GM23338 (cell line): ENCODE measurements at regions not wholly inside any gene's neighbourhood (a gene's known extent, or its start where the extent isn't known, plus 50 kb on each side); places are given as distances from the start of the nearest gene placed in this dataset.

Experiments
- ATAC-seq: fragments of 200-7000 bp; cut with Tn5 transposase; 3 replicates; pipeline ENCODE4 v1.9.1; 2020
- DNase-seq: peaks from one replicate; pipeline ENCODE4 v3.0.0-alpha.2; 2015; ENCODE audit warnings: low spot score
- H2AFZ ChIP-seq: fragments of 200-600 bp; sonication (generic); 2 replicates; pipeline ENCODE4 v1.8.0; 2016; ENCODE audit warnings: antibody characterized with exemption, mild to moderate bottlenecking, moderate library complexity
- H3F3A ChIP-seq: fragments of 200-600 bp; sonication (generic); replicated peaks from 2 replicates; pipeline ENCODE4 v1.8.0; 2017; ENCODE audit warnings: antibody characterized with exemption, mixed run types, low read depth
- H3K27ac ChIP-seq: fragments of 200-600 bp; sonication (generic); 2 replicates; pipeline ENCODE4 v1.6.1; 2016; ENCODE audit warnings: low read depth
- H3K27me3 ChIP-seq: fragments of 200-600 bp; sonication (generic); 2 replicates; pipeline ENCODE4 v1.8.0; 2016; ENCODE audit warnings: mild to moderate bottlenecking, mixed run types, moderate library complexity; ENCODE audit not compliant: insufficient read depth
- H3K36me3 ChIP-seq: fragments of 200-600 bp; sonication (generic); 2 replicates; pipeline ENCODE4 v1.8.0; 2016; ENCODE audit warnings: mild to moderate bottlenecking; ENCODE audit not compliant: insufficient read depth
- H3K4me1 ChIP-seq: fragments of 200-600 bp; sonication (generic); 2 replicates; pipeline ENCODE4 v1.8.0; 2016; ENCODE audit warnings: mild to moderate bottlenecking, moderate library complexity; ENCODE audit not compliant: insufficient read depth
- H3K4me2 ChIP-seq: fragments of 200-600 bp; sonication (generic); 2 replicates; pipeline ENCODE4 v1.7.1; 2017; ENCODE audit warnings: mixed run types
- H3K4me3 ChIP-seq: fragments of 200-600 bp; sonication (generic); 2 replicates; pipeline ENCODE4 v1.6.1; 2016; ENCODE audit warnings: mixed run types
- H3K79me2 ChIP-seq: fragments of 200-600 bp; sonication (generic); replicated peaks from 2 replicates; pipeline ENCODE4 v1.8.0; 2017; ENCODE audit warnings: mild to moderate bottlenecking; ENCODE audit not compliant: insufficient read depth
- H3K9me2 ChIP-seq: fragments of 200-600 bp; sonication (generic); 2 replicates; pipeline ENCODE4 v1.8.0; 2017; ENCODE audit not compliant: insufficient read depth
- H4K20me1 ChIP-seq: fragments of 200-600 bp; sonication (generic); replicated peaks from 2 replicates; pipeline ENCODE4 v1.8.0; 2017; ENCODE audit warnings: mild to moderate bottlenecking; ENCODE audit not compliant: insufficient read depth
- H3K27ac Mint-ChIP-seq: 2 replicates; pipeline ENCODE4 v1.8.0; 2020; ENCODE audit warnings: inconsistent platforms, mild to moderate bottlenecking, moderate library complexity, mixed read lengths
- H3K27me3 Mint-ChIP-seq: 3 replicates; pipeline ENCODE4 v1.8.0; 2022; ENCODE audit warnings: low read depth, mild to moderate bottlenecking, moderate library complexity, mixed read lengths, inconsistent platforms; ENCODE audit not compliant: insufficient read depth, poor library complexity
- H3K36me3 Mint-ChIP-seq: 3 replicates; pipeline ENCODE4 v1.8.0; 2021; ENCODE audit warnings: low read depth, mild to moderate bottlenecking, inconsistent platforms, moderate library complexity, mixed read lengths
- H3K4me1 Mint-ChIP-seq: 3 replicates; pipeline ENCODE4 v1.8.0; 2020; ENCODE audit warnings: mild to moderate bottlenecking, inconsistent platforms, mixed read lengths
- H3K4me3 Mint-ChIP-seq: 3 replicates; pipeline ENCODE4 v1.8.0; 2021; ENCODE audit warnings: moderate library complexity, mild to moderate bottlenecking, inconsistent platforms, mixed read lengths
- H3K9me3 Mint-ChIP-seq: 3 replicates; pipeline ENCODE4 v1.8.0; 2020; ENCODE audit warnings: moderate library complexity, mild to moderate bottlenecking, inconsistent platforms, mixed read lengths
- CREB1 ChIP-seq: fragments of 250-450 bp; sonication (Bioruptor Pico); IDR thresholded peaks from 2 replicates; pipeline ENCODE4 v1.5.0; 2020; ENCODE audit warnings: low read depth, mild to moderate bottlenecking, moderate library complexity
- JUNB ChIP-seq: IDR thresholded peaks from one replicate; pipeline ENCODE4 v1.6.1; 2016; ENCODE audit warnings: antibody characterized with exemption; ENCODE audit not compliant: unreplicated experiment
- NANOG ChIP-seq: IDR thresholded peaks from 2 replicates; pipeline ENCODE4 v1.6.1; 2016; ENCODE audit warnings: antibody characterized with exemption, borderline replicate concordance
- POLR2AphosphoS5 ChIP-seq: IDR thresholded peaks from 2 replicates; pipeline ENCODE4 v1.6.1; 2016; ENCODE audit warnings: antibody characterized with exemption, low read depth
- ZNF114 ChIP-seq: fragments of 250-450 bp; sonication (Bioruptor Pico); IDR thresholded peaks from 2 replicates; pipeline ENCODE4 v1.5.0; 2020; ENCODE audit warnings: mild to moderate bottlenecking, moderate library complexity
- ZNF331 ChIP-seq: fragments of 250-450 bp; sonication (Bioruptor Pico); IDR thresholded peaks from 2 replicates; pipeline ENCODE4 v1.5.0; 2020; ENCODE audit warnings: low read depth, mild to moderate bottlenecking, moderate library complexity
- TF ChIP-seq, protein P1 (sequence below), 2 experiments: fragments of 200-600 bp in 1 of 2; sonication (generic) in 1 of 2; conservative IDR thresholded peaks; 2 replicates each; pipeline versions ENCODE4 v1.5.1 to v1.6.1; 2016 to 2017; ENCODE audit warnings: antibody characterized with exemption in 2 of 2, low read depth in 2 of 2, mild to moderate bottlenecking in 2 of 2, moderate library complexity in 1 of 2
- TF ChIP-seq, protein P2 (sequence below): IDR thresholded peaks from one replicate; pipeline ENCODE4 v1.6.1; 2018; ENCODE audit warnings: antibody characterized with exemption; ENCODE audit not compliant: unreplicated experiment

DNA sequence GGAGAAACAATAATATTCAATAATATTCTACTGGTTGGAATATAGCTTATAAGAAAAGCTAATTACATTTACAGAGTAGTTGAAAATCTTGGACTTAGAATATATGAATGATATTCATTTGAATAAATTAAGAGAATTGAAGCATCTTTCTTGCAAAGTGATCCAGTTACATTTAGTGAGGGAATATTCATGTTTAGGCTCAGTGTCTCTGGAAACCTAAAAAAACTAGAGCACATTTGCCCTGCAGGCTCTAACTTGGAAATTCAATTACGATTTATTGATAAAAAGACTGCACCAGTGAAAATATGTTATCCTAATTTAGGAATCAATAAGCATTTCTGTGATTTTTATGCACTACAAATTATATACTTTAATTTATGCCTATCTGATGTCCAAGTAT lies 58.3 kb upstream of the RAP1GDS1 start:
- Mint-ChIP-seq H3K27ac (no peak overlapping the region), H3K27me3 (no peaks in the 10 kb centered on the region), H3K36me3 (peaks cover 5% of the 10 kb centered on the region; the same call in 2 of the 3 replicates), H3K9me3 (peaks cover 16% of the 10 kb centered on the region), H3K4me1 (peaks cover 9% of the 10 kb centered on the region; the same call in 2 of the 3 replicates), H3K4me3 (no peak overlapping the region)
- ATAC-seq (no peak), DNase-seq (no peak)
- no peaks in the 10 kb centered on the region for H3K79me2 ChIP-seq
- H3K4me3 ChIP-seq = no peak overlapping the region
- H3K4me2 ChIP-seq = no peak overlapping the region
- H3K27me3 ChIP-seq = no peaks in the 10 kb centered on the region
- no peak overlapping the region for H2AFZ ChIP-seq
- no peaks in the 10 kb centered on the region for H4K20me1 ChIP-seq
- no peak for TF ChIP-seq ZNF331
- TF ChIP-seq POLR2AphosphoS5 = no peak
- TF ChIP-seq ZNF114 (CRISPR knock-in tag) = no peak
- TF ChIP-seq, protein P1, sequence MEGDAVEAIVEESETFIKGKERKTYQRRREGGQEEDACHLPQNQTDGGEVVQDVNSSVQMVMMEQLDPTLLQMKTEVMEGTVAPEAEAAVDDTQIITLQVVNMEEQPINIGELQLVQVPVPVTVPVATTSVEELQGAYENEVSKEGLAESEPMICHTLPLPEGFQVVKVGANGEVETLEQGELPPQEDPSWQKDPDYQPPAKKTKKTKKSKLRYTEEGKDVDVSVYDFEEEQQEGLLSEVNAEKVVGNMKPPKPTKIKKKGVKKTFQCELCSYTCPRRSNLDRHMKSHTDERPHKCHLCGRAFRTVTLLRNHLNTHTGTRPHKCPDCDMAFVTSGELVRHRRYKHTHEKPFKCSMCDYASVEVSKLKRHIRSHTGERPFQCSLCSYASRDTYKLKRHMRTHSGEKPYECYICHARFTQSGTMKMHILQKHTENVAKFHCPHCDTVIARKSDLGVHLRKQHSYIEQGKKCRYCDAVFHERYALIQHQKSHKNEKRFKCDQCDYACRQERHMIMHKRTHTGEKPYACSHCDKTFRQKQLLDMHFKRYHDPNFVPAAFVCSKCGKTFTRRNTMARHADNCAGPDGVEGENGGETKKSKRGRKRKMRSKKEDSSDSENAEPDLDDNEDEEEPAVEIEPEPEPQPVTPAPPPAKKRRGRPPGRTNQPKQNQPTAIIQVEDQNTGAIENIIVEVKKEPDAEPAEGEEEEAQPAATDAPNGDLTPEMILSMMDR (conservative IDR thresholded peaks at IDR 0.05; ENCODE audit: low read depth in 2 of 2) = no peak
- TF ChIP-seq, protein P2, sequence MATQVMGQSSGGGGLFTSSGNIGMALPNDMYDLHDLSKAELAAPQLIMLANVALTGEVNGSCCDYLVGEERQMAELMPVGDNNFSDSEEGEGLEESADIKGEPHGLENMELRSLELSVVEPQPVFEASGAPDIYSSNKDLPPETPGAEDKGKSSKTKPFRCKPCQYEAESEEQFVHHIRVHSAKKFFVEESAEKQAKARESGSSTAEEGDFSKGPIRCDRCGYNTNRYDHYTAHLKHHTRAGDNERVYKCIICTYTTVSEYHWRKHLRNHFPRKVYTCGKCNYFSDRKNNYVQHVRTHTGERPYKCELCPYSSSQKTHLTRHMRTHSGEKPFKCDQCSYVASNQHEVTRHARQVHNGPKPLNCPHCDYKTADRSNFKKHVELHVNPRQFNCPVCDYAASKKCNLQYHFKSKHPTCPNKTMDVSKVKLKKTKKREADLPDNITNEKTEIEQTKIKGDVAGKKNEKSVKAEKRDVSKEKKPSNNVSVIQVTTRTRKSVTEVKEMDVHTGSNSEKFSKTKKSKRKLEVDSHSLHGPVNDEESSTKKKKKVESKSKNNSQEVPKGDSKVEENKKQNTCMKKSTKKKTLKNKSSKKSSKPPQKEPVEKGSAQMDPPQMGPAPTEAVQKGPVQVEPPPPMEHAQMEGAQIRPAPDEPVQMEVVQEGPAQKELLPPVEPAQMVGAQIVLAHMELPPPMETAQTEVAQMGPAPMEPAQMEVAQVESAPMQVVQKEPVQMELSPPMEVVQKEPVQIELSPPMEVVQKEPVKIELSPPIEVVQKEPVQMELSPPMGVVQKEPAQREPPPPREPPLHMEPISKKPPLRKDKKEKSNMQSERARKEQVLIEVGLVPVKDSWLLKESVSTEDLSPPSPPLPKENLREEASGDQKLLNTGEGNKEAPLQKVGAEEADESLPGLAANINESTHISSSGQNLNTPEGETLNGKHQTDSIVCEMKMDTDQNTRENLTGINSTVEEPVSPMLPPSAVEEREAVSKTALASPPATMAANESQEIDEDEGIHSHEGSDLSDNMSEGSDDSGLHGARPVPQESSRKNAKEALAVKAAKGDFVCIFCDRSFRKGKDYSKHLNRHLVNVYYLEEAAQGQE = no peak
- TF ChIP-seq CREB1 (CRISPR knock-in tag) = no peak
- TF ChIP-seq JUNB = no peak
- peaks cover 12% of the 10 kb centered on the region; the same call in 1 of the 2 replicates for H3K4me1 ChIP-seq
- no peaks in the 10 kb centered on the region for H3F3A ChIP-seq
- H3K9me2 ChIP-seq = no peaks in the 10 kb centered on the region
- no peak overlapping the region for H3K27ac ChIP-seq
- no peaks in the 10 kb centered on the region for H3K36me3 ChIP-seq

- no peak for ATAC-seq
- no peak for DNase-seq
- H3K4me3 ChIP-seq = no peak overlapping the region
- TF ChIP-seq NANOG = no peak
- TF ChIP-seq, protein P1 (conservative IDR thresholded peaks at IDR 0.05; ENCODE audit: low read depth in 2 of 2) = peak in 1 of 2 experiments; percentile 25; a peak in 2 of 4 replicates
- Mint-ChIP-seq H3K4me1 (peaks cover 9% of the 10 kb centered on the region; the same call in 2 of the 3 replicates), H3K9me3 (peaks cover 35% of the 10 kb centered on the region), H3K36me3 (peaks cover 16% of the 10 kb centered on the region), H3K4me3 (no peak overlapping the region), H3K27ac (no peak overlapping the region), H3K27me3 (no peaks in the 10 kb centered on the region)
- no peak overlapping the region for H3K4me2 ChIP-seq
- H4K20me1 ChIP-seq = no peaks in the 10 kb centered on the region
- H3K9me2 ChIP-seq = no peaks in the 10 kb centered on the region
- H3K79me2 ChIP-seq = no peaks in the 10 kb centered on the region
- peaks cover 12% of the 10 kb centered on the region; the same call in 1 of the 2 replicates for H3K4me1 ChIP-seq
- H2AFZ ChIP-seq = no peak overlapping the region
- no peaks in the 10 kb centered on the region for H3F3A ChIP-seq
- peaks cover 2% of the 10 kb centered on the region; the same call in 1 of the 2 replicates for H3K36me3 ChIP-seq
- H3K27ac ChIP-seq = no peak overlapping the region
- H3K27me3 ChIP-seq = no peaks in the 10 kb centered on the region
These were observed 56.0 kb upstream of the STPG2 start for GRCh38 chr4:98199247-98199646.
